HCT116 (cell line): ENCODE measurements at regions not wholly inside any gene's neighbourhood (a gene's known extent, or its start where the extent isn't known, plus 50 kb on each side); places are given as distances from the start of the nearest gene placed in this dataset.

Experiments used
- ATAC-seq: fragments of 200-7000 bp; cut with Tn5 transposase; 2 replicates; pipeline ENCODE4 v1.9.1; 2020; ENCODE audit warnings: mild to moderate bottlenecking, moderate library complexity
- BruUV-seq: library from RNA; stranded (reverse); fragments of 400-500 nt; replicated peaks from 2 replicates; lab custom pipeline; 2021; lab: Mats Ljungman, UMichigan
- CTCF ChIA-PET: fragments of 300-600 bp; sonication (Branson Sonifier 250); formaldehyde crosslinking; loops from one replicate; lab custom pipeline; 2021; ENCODE audit warnings: antibody characterized with exemption; lab: Charles Lee
- POLR2A ChIA-PET: fragments of 300-600, 350-600 bp; sonication (Branson Sonifier 250); formaldehyde crosslinking; loops from one replicate; lab custom pipeline; 2021; ENCODE audit warnings: antibody characterized with exemption; lab: Charles Lee
- RAD21 ChIA-PET, 2 experiments: fragments of 300-600 bp; sonication (Branson Sonifier 250); formaldehyde crosslinking; loops; one replicate each; lab custom pipeline; 2023; ENCODE audit warnings: low total read pairs in 2 of 2; ENCODE audit not compliant: uncharacterized antibody in 2 of 2, unreplicated experiment in 2 of 2, low non-redundant PET in 1 of 2; lab: Charles Lee
- DNase-seq: peaks from one replicate; pipeline ENCODE4 v3.0.0-alpha.2; 2010; ENCODE audit warnings: low read depth, low spot score
- H2AFZ ChIP-seq: fragments of 200-600 bp; shearing (Covaris generic), sonication (generic); 2 replicates; pipeline ENCODE4 v1.6.1; 2017; ENCODE audit warnings: low read depth, mixed run types, mixed read lengths, antibody characterized with exemption, low read length; ENCODE audit not compliant: poor library complexity, severe bottlenecking
- H3K27ac ChIP-seq: 2 replicates; pipeline ENCODE4 v1.5.1; 2012; ENCODE audit warnings: low read depth, low read length
- H3K27me3 ChIP-seq: fragments of 200-600 bp; sonication (generic); 2 replicates; pipeline ENCODE4 v1.6.1; 2016; ENCODE audit warnings: mixed run types, low read length, mixed read lengths; ENCODE audit not compliant: insufficient read depth
- H3K36me3 ChIP-seq, 2 experiments: fragments of 200-500 bp in 1 of 2; fragments of 200-600 bp in 1 of 2; sonication (Bioruptor generic) in 1 of 2; sonication (generic) in 1 of 2; 2 replicates each; pipeline versions ENCODE4 v1.5.1 to v1.6.1; 2014 to 2016; ENCODE audit warnings: low read length in 2 of 2, inconsistent platforms in 1 of 2, mixed read lengths in 1 of 2, mixed run types in 1 of 2; ENCODE audit not compliant: insufficient read depth in 2 of 2, control insufficient read depth in 1 of 2
- H3K4me1 ChIP-seq, 2 experiments: fragments of 200-600 bp in 1 of 2; sonication (generic) in 1 of 2; 2 replicates each; pipeline versions ENCODE4 v1.5.1 to v1.6.1; 2012 to 2017; ENCODE audit warnings: low read length in 2 of 2, inconsistent platforms in 1 of 2, mild to moderate bottlenecking in 1 of 2, mixed read lengths in 1 of 2, mixed run types in 1 of 2, moderate library complexity in 1 of 2; ENCODE audit not compliant: insufficient read depth in 2 of 2, control insufficient read depth in 1 of 2
- H3K4me2 ChIP-seq: fragments of 200-600 bp; sonication (generic); 2 replicates; pipeline ENCODE4 v1.6.1; 2017; ENCODE audit warnings: mixed run types, low read length, mixed read lengths
- H3K4me3 ChIP-seq, 2 experiments: fragments of 200-600 bp in 1 of 2; sonication (generic) in 1 of 2; replicated peaks in 1 of 2; 2 replicates each; pipeline ENCODE4 v1.5.1; 2011 to 2016; ENCODE audit warnings: low read length in 2 of 2, control low read depth in 1 of 2, low read depth in 1 of 2, mild to moderate bottlenecking in 1 of 2, mixed read lengths in 1 of 2, mixed run types in 1 of 2
- H3K79me2 ChIP-seq: fragments of 200-600 bp; sonication (generic); 2 replicates; pipeline ENCODE4 v1.6.1; 2017; ENCODE audit warnings: mild to moderate bottlenecking, mixed run types, low read length, moderate library complexity, mixed read lengths; ENCODE audit not compliant: insufficient read depth
- H3K9ac ChIP-seq: fragments of 200-600 bp; sonication (generic); 2 replicates; pipeline ENCODE4 v1.6.1; 2016; ENCODE audit warnings: low read length, mixed read lengths
- H3K9me2 ChIP-seq: fragments of 200-600 bp; sonication (generic), shearing (Covaris generic); 2 replicates; pipeline ENCODE4 v1.6.1; 2017; ENCODE audit warnings: mixed run types, mild to moderate bottlenecking, moderate library complexity; ENCODE audit not compliant: insufficient read depth
- H3K9me3 ChIP-seq, 2 experiments: fragments of 200-500 bp in 1 of 2; fragments of 200-600 bp in 1 of 2; sonication (Bioruptor generic) in 1 of 2; sonication (generic) in 1 of 2; 2 replicates each; pipeline ENCODE4 v1.6.1; 2014 to 2017; ENCODE audit warnings: low read length in 2 of 2, mixed read lengths in 2 of 2, inconsistent platforms in 1 of 2, low read depth in 1 of 2, mild to moderate bottlenecking in 1 of 2, mixed run types in 1 of 2, moderate library complexity in 1 of 2; ENCODE audit not compliant: control insufficient read depth in 1 of 2, insufficient read depth in 1 of 2
- H4K20me1 ChIP-seq: fragments of 200-600 bp; sonication (generic), shearing (Covaris generic); 2 replicates; pipeline ENCODE4 v1.6.1; 2017; ENCODE audit warnings: mixed run types, mild to moderate bottlenecking, moderate library complexity; ENCODE audit not compliant: insufficient read depth
- ATF3 ChIP-seq: IDR thresholded peaks from 2 replicates; pipeline ENCODE4 v1.6.1; 2012
- CTCF ChIP-seq, 3 experiments: fragments of 200-600 bp in 1 of 3; sonication (generic) in 1 of 3; IDR thresholded peaks in 2 of 3; conservative IDR thresholded peaks in 1 of 3; 2 replicates each; pipeline ENCODE4 v1.5.1; 2012 to 2017; ENCODE audit warnings: low read depth in 2 of 3, low read length in 2 of 3, antibody characterized with exemption in 1 of 3, borderline replicate concordance in 1 of 3, control low read depth in 1 of 3, mild to moderate bottlenecking in 1 of 3, mixed read lengths in 1 of 3, mixed run types in 1 of 3, moderate library complexity in 1 of 3; ENCODE audit not compliant: insufficient read depth in 1 of 3
- ELF1 ChIP-seq: IDR thresholded peaks from 2 replicates; pipeline ENCODE4 v1.6.1; 2012; ENCODE audit warnings: low read depth, borderline replicate concordance
- EZH2 ChIP-seq: fragments of 200-600 bp; sonication (generic); IDR thresholded peaks from 2 replicates; pipeline ENCODE4 v1.6.1; 2017; ENCODE audit warnings: antibody characterized with exemption, mixed run types
- JUND ChIP-seq: IDR thresholded peaks from 2 replicates; pipeline ENCODE4 v1.6.1; 2012
- ZBTB33 ChIP-seq: IDR thresholded peaks from 2 replicates; pipeline ENCODE4 v1.6.1; 2011; ENCODE audit warnings: mild to moderate bottlenecking, low read length, moderate library complexity; ENCODE audit not compliant: insufficient replicate concordance; ENCODE audit errors: extremely low read depth
- intact Hi-C: fragments of 100-400 bp; cut with micrococcal nuclease; formaldehyde crosslinking; loops from 2 replicates; pipeline ENCODE4 v1.10.0; 2022

- no peaks in the 10 kb centered on the region for H3K27me3 ChIP-seq
- ATAC-seq = no peak
- POLR2A ChIA-PET = no interaction called here
Measured at GRCh38 chr1:238951809-238952208, 434.6 kb upstream of the CHRM3 start.

More at GRCh38 chr1:238951809-238952208, 434.6 kb upstream of the CHRM3 start:
- intact Hi-C loops = no loop called here
- H3K9ac ChIP-seq = no peak overlapping the region
- H3K9me2 ChIP-seq = no peaks in the 10 kb centered on the region
- H3K4me3 ChIP-seq = no peak overlapping the region
- H3K27ac ChIP-seq = no peak overlapping the region
- BruUV-seq = no TSS peak
- H3K79me2 ChIP-seq = no peaks in the 10 kb centered on the region
- no peaks in the 10 kb centered on the region for H3K4me1 ChIP-seq
- H3K4me2 ChIP-seq = no peak overlapping the region
- CTCF ChIA-PET = no interaction called here
- RAD21 ChIA-PET = no interaction called here
- no peak for DNase-seq
- TF ChIP-seq ZBTB33 = no peak
- TF ChIP-seq CTCF (IDR thresholded peaks at IDR 0.05 in 2 of 3, conservative IDR thresholded peaks at IDR 0.05 in 1 of 3; ENCODE audit: borderline replicate concordance in 1 of 3, insufficient read depth in 1 of 3, low read depth in 2 of 3, low read length in 2 of 3) = no peak
- no peak for TF ChIP-seq ATF3
- TF ChIP-seq JUND = no peak
- no peak for TF ChIP-seq EZH2
- TF ChIP-seq ELF1 = no peak
- H3K36me3 ChIP-seq = no peaks in the 10 kb centered on the region
- no peaks in the 10 kb centered on the region for H4K20me1 ChIP-seq
- no peak overlapping the region for H2AFZ ChIP-seq
- H3K9me3 ChIP-seq = peaks cover 8 to 13% of the 10 kb centered on the region in 2 experiments; a peak in 2 of 4 replicates
